H1 (cell line): ENCODE measurements at regions not wholly inside any gene's neighbourhood (a gene's known extent, or its start where the extent isn't known, plus 50 kb on each side); places are given as distances from the start of the nearest gene placed in this dataset.

Source experiments
- CTCF ChIA-PET: fragments of 300-600 bp; sonication (Branson Sonifier 250); formaldehyde crosslinking; loops from one replicate; lab custom pipeline; 2021; ENCODE audit not compliant: partially characterized antibody; lab: Charles Lee
- POLR2A ChIA-PET: fragments of 300-600 bp; sonication (Branson Sonifier 250); formaldehyde crosslinking; loops from one replicate; lab custom pipeline; 2021; ENCODE audit warnings: inconsistent platforms; ENCODE audit not compliant: partially characterized antibody; lab: Charles Lee
- DNase-seq, 2 experiments: peaks; one replicate each; pipeline versions ENCODE4 v3.0.0 to v3.0.0-alpha.2; 2010 to 2022; ENCODE audit warnings: low spot score in 2 of 2, low read depth in 1 of 2, mixed read lengths in 1 of 2
- FAIRE-seq: peaks from 2 replicates; lab custom pipeline; 2011; peaks lifted over from hg19 to GRCh38; lab: Jason Lieb, UNC
- H2AFZ ChIP-seq: 2 replicates; pipeline ENCODE4 v1.8.1; 2012; ENCODE audit warnings: low read length, inconsistent platforms
- H2AK5ac ChIP-seq: 2 replicates; pipeline ENCODE4 v1.6.1; 2013; ENCODE audit warnings: low read depth, low read length
- H2BK120ac ChIP-seq: replicated peaks from 2 replicates; pipeline ENCODE3; 2013; ENCODE audit warnings: low read depth, low read length, inconsistent platforms
- H2BK12ac ChIP-seq: 2 replicates; pipeline ENCODE4 v1.6.1; 2013; ENCODE audit warnings: low read depth, low read length
- H2BK15ac ChIP-seq: 2 replicates; pipeline ENCODE4 v1.6.1; 2013; ENCODE audit warnings: low read length
- H2BK20ac ChIP-seq: 2 replicates; pipeline ENCODE4 v1.6.1; 2013; ENCODE audit warnings: low read length
- H2BK5ac ChIP-seq: 2 replicates; pipeline ENCODE4 v1.6.1; 2013; ENCODE audit warnings: low read depth, low read length
- H3K14ac ChIP-seq: 2 replicates; pipeline ENCODE4 v1.6.1; 2013; ENCODE audit warnings: inconsistent platforms; ENCODE audit not compliant: insufficient read length
- H3K18ac ChIP-seq: 2 replicates; pipeline ENCODE4 v1.6.1; 2013; ENCODE audit warnings: low read length; ENCODE audit errors: extremely low read depth
- H3K23ac ChIP-seq: 2 replicates; pipeline ENCODE4 v1.6.1; 2013; ENCODE audit warnings: inconsistent platforms; ENCODE audit not compliant: insufficient read length
- H3K23me2 ChIP-seq: 2 replicates; pipeline ENCODE4 v1.6.1; 2013; ENCODE audit warnings: low read depth, low read length
- H3K27ac ChIP-seq: 2 replicates; pipeline ENCODE4 v1.6.1; 2011; ENCODE audit warnings: low read depth, low read length, inconsistent platforms
- H3K27me3 ChIP-seq, 4 experiments: replicated peaks in 1 of 4; 1 replicate in 1 of 4; 2 replicates in 3 of 4; pipeline versions ENCODE4 v1.6.1 to v1.8.1; 2011 to 2013; ENCODE audit warnings: low read length in 3 of 4, mild to moderate bottlenecking in 3 of 4, inconsistent platforms in 2 of 4, mixed read lengths in 2 of 4, moderate library complexity in 1 of 4; ENCODE audit not compliant: control insufficient read depth in 3 of 4, insufficient read depth in 3 of 4; ENCODE audit errors: extremely low read depth in 1 of 4
- H3K36me3 ChIP-seq, 4 experiments: 2 replicates each; pipeline versions ENCODE4 v1.6.1 to v1.8.1; 2011 to 2013; ENCODE audit warnings: mild to moderate bottlenecking in 4 of 4, low read length in 3 of 4, moderate library complexity in 2 of 4, control low read depth in 1 of 4, inconsistent platforms in 1 of 4; ENCODE audit not compliant: insufficient read depth in 4 of 4, control insufficient read depth in 2 of 4
- H3K4ac ChIP-seq: replicated peaks from 2 replicates; pipeline ENCODE3; 2013; ENCODE audit warnings: low read length, low read depth, mixed read lengths, inconsistent platforms; ENCODE audit not compliant: insufficient read length
- H3K4me1 ChIP-seq, 4 experiments: replicated peaks in 1 of 4; 1 replicate in 1 of 4; 2 replicates in 3 of 4; pipeline versions ENCODE4 v1.6.1 to v1.8.1; 2011 to 2013; ENCODE audit warnings: low read length in 3 of 4, inconsistent platforms in 2 of 4, mixed read lengths in 1 of 4; ENCODE audit not compliant: insufficient read depth in 4 of 4, control insufficient read depth in 3 of 4
- H3K4me2 ChIP-seq, 2 experiments: 2 replicates each; pipeline versions ENCODE4 v1.6.1 to v1.8.1; 2011 to 2013; ENCODE audit warnings: low read depth in 2 of 2, low read length in 2 of 2, control low read depth in 1 of 2, inconsistent platforms in 1 of 2, mild to moderate bottlenecking in 1 of 2; ENCODE audit not compliant: insufficient read depth in 1 of 2
- H3K4me3 ChIP-seq, 4 experiments: fragments of 200-600, 300-600 bp in 1 of 4; sonication (generic), shearing (Covaris generic), sonication (Bioruptor Twin) in 1 of 4; 2 replicates each; pipeline versions ENCODE4 v1.5.1 to v1.8.1; 2011 to 2016; ENCODE audit warnings: low read length in 4 of 4, low read depth in 3 of 4, control low read depth in 2 of 4, inconsistent platforms in 2 of 4, mild to moderate bottlenecking in 2 of 4, mixed read lengths in 1 of 4, moderate library complexity in 1 of 4; ENCODE audit not compliant: insufficient read depth in 2 of 4; ENCODE audit errors: extremely low read depth in 1 of 4
- H3K56ac ChIP-seq: replicated peaks from 2 replicates; pipeline ENCODE3; 2013; ENCODE audit warnings: low read depth, mild to moderate bottlenecking, mixed read lengths, low read length, inconsistent platforms; ENCODE audit not compliant: insufficient read length
- H3K79me1 ChIP-seq: 2 replicates; pipeline ENCODE4 v1.6.1; 2013; ENCODE audit warnings: low read depth, low read length, control low read depth
- H3K79me2 ChIP-seq, 2 experiments: 2 replicates each; pipeline versions ENCODE4 v1.6.1 to v1.8.1; 2012 to 2013; ENCODE audit warnings: low read length in 2 of 2, mild to moderate bottlenecking in 2 of 2, inconsistent platforms in 1 of 2; ENCODE audit not compliant: insufficient read depth in 2 of 2, control insufficient read depth in 1 of 2
- H3K9ac ChIP-seq, 4 experiments: replicated peaks in 1 of 4; 1 replicate in 1 of 4; 2 replicates in 3 of 4; pipeline versions ENCODE4 v1.6.1 to v1.8.1; 2011 to 2013; ENCODE audit warnings: low read depth in 3 of 4, low read length in 3 of 4, control low read depth in 2 of 4, mild to moderate bottlenecking in 2 of 4, moderate library complexity in 2 of 4, inconsistent platforms in 1 of 4; ENCODE audit errors: extremely low read depth in 1 of 4
- H3K9me3 ChIP-seq, 2 experiments: 2 replicates each; pipeline versions ENCODE4 v1.6.1 to v1.8.1; 2012 to 2013; ENCODE audit warnings: mild to moderate bottlenecking in 2 of 2, moderate library complexity in 2 of 2, control low read depth in 1 of 2, inconsistent platforms in 1 of 2, low read depth in 1 of 2, low read length in 1 of 2, mixed read lengths in 1 of 2; ENCODE audit not compliant: insufficient read depth in 2 of 2
- H4K20me1 ChIP-seq, 2 experiments: replicated peaks in 1 of 2; 2 replicates each; pipeline versions ENCODE3 to v1.8.1; 2011 to 2013; ENCODE audit warnings: inconsistent platforms in 2 of 2, low read length in 2 of 2, mild to moderate bottlenecking in 1 of 2; ENCODE audit not compliant: insufficient read depth in 2 of 2, control insufficient read depth in 1 of 2
- H4K5ac ChIP-seq: 2 replicates; pipeline ENCODE4 v1.6.1; 2013; ENCODE audit warnings: low read length, low read depth, mixed read lengths, inconsistent platforms; ENCODE audit not compliant: insufficient read length
- H4K8ac ChIP-seq: 2 replicates; pipeline ENCODE4 v1.8.0; 2013; ENCODE audit warnings: mild to moderate bottlenecking, moderate library complexity, low read length, inconsistent platforms; ENCODE audit not compliant: insufficient read depth; ENCODE audit errors: extremely low read depth
- H4K91ac ChIP-seq: replicated peaks from 2 replicates; pipeline ENCODE3; 2013; ENCODE audit warnings: low read length, mixed read lengths, inconsistent platforms; ENCODE audit not compliant: insufficient read length
- ASH2L ChIP-seq: fragments of 200-600, 300-600 bp; sonication (generic); IDR thresholded peaks from one replicate; pipeline ENCODE4 v1.7.1; 2017; ENCODE audit warnings: low read length
- BACH1 ChIP-seq: IDR thresholded peaks from 2 replicates; pipeline ENCODE4 v1.6.1; 2012; ENCODE audit warnings: low read length, improper control_type of control experiment
- CHD2 ChIP-seq: IDR thresholded peaks from 2 replicates; pipeline ENCODE4 v1.6.1; 2012; ENCODE audit warnings: low read length, improper control_type of control experiment
- GABPA ChIP-seq: IDR thresholded peaks from 2 replicates; pipeline ENCODE4 v1.6.1; 2011; ENCODE audit warnings: mild to moderate bottlenecking, low read length, moderate library complexity, borderline replicate concordance; ENCODE audit not compliant: insufficient read depth
- HDAC6 ChIP-seq: IDR thresholded peaks from one replicate; pipeline ENCODE4 v1.7.1; 2012; ENCODE audit warnings: low read depth, mild to moderate bottlenecking, inconsistent platforms, low read length, moderate library complexity
- NRF1 ChIP-seq: IDR thresholded peaks from 2 replicates; pipeline ENCODE4 v1.6.1; 2011; ENCODE audit warnings: mild to moderate bottlenecking, low read depth, low read length, improper control_type of control experiment
- POLR2AphosphoS5 ChIP-seq: IDR thresholded peaks from 2 replicates; pipeline ENCODE4 v1.6.1; 2011; ENCODE audit warnings: low read depth, low read length
- TAF1 ChIP-seq: IDR thresholded peaks from 2 replicates; pipeline ENCODE4 v1.6.1; 2011; ENCODE audit warnings: mild to moderate bottlenecking, low read depth, low read length
- TEAD4 ChIP-seq: IDR thresholded peaks from 2 replicates; pipeline ENCODE4 v1.6.1; 2012; ENCODE audit warnings: low read depth, low read length, inconsistent platforms, mixed read lengths
- ZNF274 ChIP-seq: IDR thresholded peaks from 2 replicates; pipeline ENCODE4 v1.7.0; 2012; ENCODE audit warnings: low read length, borderline replicate concordance; ENCODE audit errors: extremely low read depth
- WGBS, 2 experiments: shearing (Covaris generic) in 1 of 2; methylation state at CpG; one replicate each; pipeline versions ENCODE4 v1.1.6 to v1.1.7; 2013 to 2015; ENCODE audit warnings: low lambda C conversion rate in 2 of 2, mixed read lengths in 2 of 2, inconsistent platforms in 1 of 2, low coverage in 1 of 2, missing lambda C conversion rate in 1 of 2; ENCODE audit not compliant: insufficient replicate concordance in 2 of 2, insufficient coverage in 1 of 2, insufficient read length in 1 of 2; ENCODE audit errors: extremely low coverage in 1 of 2, missing lambda C conversion rate in 1 of 2; 5-methylcytosine and 5-hydroxymethylcytosine counted together
- TF ChIP-seq, protein P1 (sequence below): IDR thresholded peaks from 2 replicates; pipeline ENCODE4 v1.6.1; 2012; ENCODE audit warnings: low read length, inconsistent platforms

DNA sequence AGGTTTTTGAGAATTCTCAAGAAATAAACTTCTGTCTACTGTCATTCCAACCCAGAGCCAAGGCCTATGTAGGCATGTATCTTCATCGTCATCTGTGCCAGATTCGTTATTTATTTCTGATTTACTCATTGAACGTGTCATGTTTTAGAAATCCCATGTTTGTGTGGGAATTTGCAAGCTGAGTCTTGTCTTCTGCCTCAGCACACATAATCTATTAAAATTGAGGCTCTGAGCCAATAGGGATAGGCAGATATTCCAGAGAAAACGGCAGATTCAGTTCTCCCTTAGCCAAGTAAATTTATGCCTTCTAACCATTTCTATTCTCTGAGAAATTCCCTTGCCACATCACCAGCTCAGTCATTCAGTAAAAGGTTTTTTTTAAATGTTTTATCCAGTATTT, 444.6 kb downstream of the REEP3 start:
- DNase-seq (no peak), FAIRE-seq (no peak)
- Histone ChIP-seq H3K27ac (no peak overlapping the region), H2BK20ac (no peak overlapping the region), H3K4me1 (no peaks in the 10 kb centered on the region), H3K79me1 (no peaks in the 10 kb centered on the region), H3K23ac (no peak overlapping the region), H3K36me3 (no peaks in the 10 kb centered on the region), H3K9me3 (no peaks in the 10 kb centered on the region), H4K8ac (no peak overlapping the region), H2BK12ac (no peak overlapping the region), H3K4ac (no peak overlapping the region), H3K4me3 (no peak overlapping the region), H3K14ac (no peak overlapping the region), H2BK15ac (no peak overlapping the region), H2BK120ac (no peak overlapping the region), H4K20me1 (no peaks in the 10 kb centered on the region), H2BK5ac (no peak overlapping the region), H3K23me2 (no peaks in the 10 kb centered on the region), H3K9ac (0 out of 7 replicates have a peak overlapping the region, but pooled peaks of 1 of the 4 experiments have one; percentile 5), H4K91ac (no peak overlapping the region), H3K56ac (no peak overlapping the region), H3K79me2 (no peaks in the 10 kb centered on the region), H3K4me2 (no peak overlapping the region), H3K18ac (no peak overlapping the region), H4K5ac (no peak overlapping the region), H2AFZ (no peak overlapping the region), H2AK5ac (no peak overlapping the region), H3K27me3 (no peaks in the 10 kb centered on the region)
- 93% methylated on average over 4 of the region's 4 CpGs; no CpG with 5 or more reads in 1 of the 2 experiments for WGBS, 2 experiments
- TF ChIP-seq TEAD4 (no peak), TAF1 (no peak), GABPA (no peak), ZNF274 (no peak), ASH2L (no peak), BACH1 (no peak), NRF1 (no peak), CHD2 (no peak), POLR2AphosphoS5 (no peak), HDAC6 (no peak)
- TF ChIP-seq, protein P1, sequence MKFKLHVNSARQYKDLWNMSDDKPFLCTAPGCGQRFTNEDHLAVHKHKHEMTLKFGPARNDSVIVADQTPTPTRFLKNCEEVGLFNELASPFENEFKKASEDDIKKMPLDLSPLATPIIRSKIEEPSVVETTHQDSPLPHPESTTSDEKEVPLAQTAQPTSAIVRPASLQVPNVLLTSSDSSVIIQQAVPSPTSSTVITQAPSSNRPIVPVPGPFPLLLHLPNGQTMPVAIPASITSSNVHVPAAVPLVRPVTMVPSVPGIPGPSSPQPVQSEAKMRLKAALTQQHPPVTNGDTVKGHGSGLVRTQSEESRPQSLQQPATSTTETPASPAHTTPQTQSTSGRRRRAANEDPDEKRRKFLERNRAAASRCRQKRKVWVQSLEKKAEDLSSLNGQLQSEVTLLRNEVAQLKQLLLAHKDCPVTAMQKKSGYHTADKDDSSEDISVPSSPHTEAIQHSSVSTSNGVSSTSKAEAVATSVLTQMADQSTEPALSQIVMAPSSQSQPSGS, result no peak
- CTCF ChIA-PET, result interaction anchor here (0.6 to 2.5 kb wide), 5 partner anchors 10 to 99 kb away, joined by 3 to 25 read pairs (median 5); no protein-coding TSS in a partner anchor
- POLR2A ChIA-PET, result no interaction called here
